C4-2B (cell line): ENCODE measurements at regions not wholly inside any gene's neighbourhood (a gene's known extent, or its start where the extent isn't known, plus 50 kb on each side); places are given as distances from the start of the nearest gene placed in this dataset.

Experiments used
- H3K27ac ChIP-seq: fragments of 450-650 bp; 2 replicates; pipeline ENCODE4 v1.5.1; 2017
- ZFX ChIP-seq: fragments of 450-650 bp; IDR thresholded peaks from 2 replicates; pipeline ENCODE4 v1.6.1; 2017
- TF ChIP-seq, protein P1 (sequence below): fragments of 450-650 bp; conservative IDR thresholded peaks from 2 replicates; pipeline ENCODE4 v1.5.1; 2017; ENCODE audit warnings: mild to moderate bottlenecking

- H3K27ac ChIP-seq: no peak overlapping the region
- TF ChIP-seq, protein P1, sequence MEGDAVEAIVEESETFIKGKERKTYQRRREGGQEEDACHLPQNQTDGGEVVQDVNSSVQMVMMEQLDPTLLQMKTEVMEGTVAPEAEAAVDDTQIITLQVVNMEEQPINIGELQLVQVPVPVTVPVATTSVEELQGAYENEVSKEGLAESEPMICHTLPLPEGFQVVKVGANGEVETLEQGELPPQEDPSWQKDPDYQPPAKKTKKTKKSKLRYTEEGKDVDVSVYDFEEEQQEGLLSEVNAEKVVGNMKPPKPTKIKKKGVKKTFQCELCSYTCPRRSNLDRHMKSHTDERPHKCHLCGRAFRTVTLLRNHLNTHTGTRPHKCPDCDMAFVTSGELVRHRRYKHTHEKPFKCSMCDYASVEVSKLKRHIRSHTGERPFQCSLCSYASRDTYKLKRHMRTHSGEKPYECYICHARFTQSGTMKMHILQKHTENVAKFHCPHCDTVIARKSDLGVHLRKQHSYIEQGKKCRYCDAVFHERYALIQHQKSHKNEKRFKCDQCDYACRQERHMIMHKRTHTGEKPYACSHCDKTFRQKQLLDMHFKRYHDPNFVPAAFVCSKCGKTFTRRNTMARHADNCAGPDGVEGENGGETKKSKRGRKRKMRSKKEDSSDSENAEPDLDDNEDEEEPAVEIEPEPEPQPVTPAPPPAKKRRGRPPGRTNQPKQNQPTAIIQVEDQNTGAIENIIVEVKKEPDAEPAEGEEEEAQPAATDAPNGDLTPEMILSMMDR: no peak
- no peak for TF ChIP-seq ZFX
These were observed 103.2 kb downstream of the EBLN2 start for GRCh38 chr3:73164622-73165021.

DNA sequence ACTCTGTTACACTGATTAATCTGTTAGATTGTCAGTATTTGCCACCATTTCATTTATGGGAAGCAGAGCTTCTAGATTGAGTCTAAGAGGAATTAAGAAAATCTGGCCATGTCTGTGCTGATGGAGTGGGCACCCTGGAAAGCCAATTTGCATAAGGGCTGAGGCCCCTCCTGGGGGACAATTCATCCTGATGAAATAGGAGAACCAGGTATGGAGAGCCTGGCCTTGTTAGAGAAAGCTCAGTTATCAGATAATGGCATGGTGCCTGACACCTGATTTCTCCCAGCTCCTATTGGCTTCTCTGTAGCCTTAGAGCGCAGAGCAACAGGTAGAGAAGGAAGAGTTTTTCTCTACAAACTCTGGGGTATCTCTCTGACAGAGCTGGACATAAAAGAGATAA lies 114.2 kb downstream of the EBLN2 start:
- H3K27ac ChIP-seq: no peak overlapping the region
- TF ChIP-seq, protein P1: no peak
- no peak for TF ChIP-seq ZFX

DNA sequence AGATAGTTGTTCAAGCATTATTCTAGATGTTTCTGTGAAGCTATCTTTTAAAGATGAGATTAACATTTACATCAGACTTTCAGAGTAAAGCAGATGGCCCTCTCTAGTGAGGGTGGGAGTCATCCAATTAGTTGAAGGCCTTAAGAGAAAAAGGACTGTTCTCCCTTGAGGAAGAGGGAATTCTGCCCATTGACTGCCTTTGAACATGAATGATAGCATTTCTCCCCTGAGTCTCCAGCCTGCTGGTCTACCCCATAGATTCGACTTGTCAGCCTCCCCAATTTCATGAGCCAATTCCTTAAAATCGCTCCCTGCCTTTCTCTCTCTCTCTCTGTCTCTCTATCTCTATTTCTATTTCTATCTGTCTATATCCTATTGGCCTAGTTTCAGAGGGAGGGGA lies 115.5 kb downstream of the EBLN2 start:
- TF ChIP-seq ZFX: no peak
- TF ChIP-seq, protein P1: no peak
- H3K27ac ChIP-seq: no peak overlapping the region

DNA sequence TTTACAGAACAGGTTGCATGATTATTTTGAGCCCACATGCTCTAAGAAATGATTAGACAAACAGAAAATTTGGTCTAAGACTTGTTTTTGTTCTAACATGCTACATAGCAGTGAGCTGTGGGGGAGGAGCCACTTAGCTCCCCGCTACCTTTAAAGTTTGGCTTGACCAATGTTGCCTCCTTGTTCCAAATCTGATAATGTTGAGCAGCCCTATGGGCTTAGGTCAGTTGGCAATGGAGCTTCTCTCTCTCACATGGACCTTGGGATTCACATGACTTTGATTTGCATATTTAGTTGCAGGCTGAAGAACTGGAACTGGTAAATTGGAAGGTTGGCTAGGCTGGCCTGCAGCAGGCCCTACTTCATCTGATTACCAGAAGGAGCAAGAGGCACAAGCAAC lies 116.4 kb downstream of the EBLN2 start:
- no peak for TF ChIP-seq ZFX
- TF ChIP-seq, protein P1: no peak
- H3K27ac ChIP-seq: no peak overlapping the region

DNA sequence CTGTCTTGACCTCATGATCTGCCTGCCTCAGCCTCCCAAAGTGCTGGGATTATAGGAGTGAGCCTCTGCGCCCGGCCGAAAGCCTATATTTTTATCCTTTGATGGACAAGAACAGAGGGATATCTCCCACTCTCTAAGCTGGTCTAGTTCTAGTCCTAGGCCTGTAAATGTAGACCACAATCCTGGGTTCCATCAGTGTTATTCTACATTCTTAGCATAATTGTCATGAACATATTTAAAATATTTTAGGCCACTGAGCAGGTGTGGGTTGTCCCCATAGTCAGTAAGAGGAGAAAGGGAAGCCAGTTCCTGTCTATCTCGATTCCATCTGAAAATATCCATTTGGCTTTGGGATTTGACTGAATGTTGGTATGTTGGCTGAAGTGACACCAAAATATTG lies 118.1 kb downstream of the EBLN2 start:
- TF ChIP-seq ZFX: no peak
- TF ChIP-seq, protein P1: no peak
- no peak overlapping the region for H3K27ac ChIP-seq

DNA sequence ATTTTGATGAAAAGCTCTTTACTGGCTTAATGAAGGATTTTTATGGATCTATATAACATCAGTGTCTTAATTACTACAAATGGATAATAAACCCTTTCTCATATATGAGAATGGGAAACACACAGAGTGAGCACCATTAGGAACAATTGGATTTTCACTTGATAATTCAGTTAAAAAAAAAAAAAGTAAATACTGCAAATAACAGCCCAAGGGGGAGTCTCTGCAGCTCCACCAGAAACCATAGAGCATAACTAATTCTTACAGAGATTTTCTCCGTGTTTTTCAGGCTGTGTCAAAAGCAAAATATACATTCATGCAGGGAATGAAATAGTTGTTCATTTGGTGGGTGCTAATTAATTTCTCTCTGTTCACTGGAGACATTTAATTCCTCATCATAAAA lies 125.3 kb downstream of the EBLN2 start:
- H3K27ac ChIP-seq: no peak overlapping the region
- TF ChIP-seq ZFX: no peak
- TF ChIP-seq, protein P1: no peak

DNA sequence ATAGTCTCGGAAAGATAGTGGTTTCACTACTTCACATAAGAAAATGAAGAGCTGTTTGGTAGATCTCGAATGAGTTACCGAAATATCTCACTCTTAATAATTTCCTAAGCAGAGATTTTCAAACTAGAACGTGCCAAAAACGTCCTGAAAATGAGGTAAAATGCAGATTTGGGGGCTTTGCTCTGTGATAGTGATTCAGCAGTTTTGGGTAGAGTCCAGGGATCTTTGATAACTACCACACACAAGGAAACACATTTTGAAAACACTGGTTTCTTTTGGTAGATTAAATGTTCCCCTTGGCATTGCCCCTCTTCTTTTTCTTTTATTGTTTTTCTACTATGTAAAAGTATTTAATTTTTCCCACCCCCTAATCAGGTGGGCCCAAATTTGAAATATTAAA lies 125.9 kb downstream of the EBLN2 start:
- H3K27ac ChIP-seq: no peak overlapping the region
- TF ChIP-seq, protein P1: no peak
- TF ChIP-seq ZFX: no peak
